Activated CD4-positive, alpha-beta T cell treated with anti-CD3 and anti-CD28 coated beads, Interleukin-2, amount 50 U/mL, for 48 hours (primary cell): ENCODE measurements at regions not wholly inside any gene's neighbourhood (a gene's known extent, or its start where the extent isn't known, plus 50 kb on each side); places are given as distances from the start of the nearest gene placed in this dataset.

Source experiments
- DNase-seq, 2 experiments: peaks; one replicate each; pipeline ENCODE4 v3.0.0-alpha.2; 2020

- no peak for DNase-seq
These were observed 65.9 kb upstream of the MAOA start for GRCh38 chrX:43590150-43590549.

GRCh38 chrX:43592597-43592996 is 63.5 kb upstream of the MAOA start:
- no peak for DNase-seq

- no peak for DNase-seq
These were observed 60.2 kb upstream of the MAOA start for GRCh38 chrX:43595931-43596330.

- DNase-seq, result no peak
These were observed 51.3 kb upstream of the MAOA start for GRCh38 chrX:43604753-43605152.

- no peak for DNase-seq
These were observed 50.7 kb upstream of the MAOA start for GRCh38 chrX:43605351-43605750.
